ENCODE measurements at regions not wholly inside any gene's neighbourhood (a gene's known extent, or its start where the extent isn't known, plus 50 kb on each side); places are given as distances from the start of the nearest gene placed in this dataset.

DNA sequence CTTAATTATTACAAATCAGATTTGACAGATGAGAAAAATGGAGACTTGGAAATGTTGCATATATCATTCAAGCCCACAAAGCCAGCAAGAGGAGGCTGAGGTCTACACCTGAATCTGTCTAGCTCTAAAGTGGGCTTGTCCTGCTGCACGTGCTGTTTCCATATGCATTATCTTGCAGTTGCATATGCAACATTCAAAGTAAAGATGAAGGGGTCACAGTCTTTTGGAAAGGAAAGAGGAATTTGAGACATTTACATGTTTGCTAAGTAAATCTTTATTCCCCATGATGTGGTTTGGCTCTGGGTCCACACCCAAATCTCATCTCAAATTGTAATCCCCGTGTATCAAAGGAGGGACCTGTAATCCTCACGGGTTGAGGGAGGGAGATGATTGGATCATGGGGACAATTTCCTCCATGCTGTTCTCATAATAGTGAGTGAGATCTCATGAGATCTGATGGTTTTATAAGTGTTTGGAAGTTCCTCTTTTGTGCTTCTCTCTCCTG lies 98.3 kb downstream of the BACH1 start:
- TF ChIP-seq CTCF (IDR thresholded peaks at IDR 0.05; ENCODE audit: control insufficient read depth, insufficient read depth, low read depth, low read length, missing control alignments) = no peak
- no peak overlapping the region for H3K4me3 ChIP-seq (ENCODE audit: control insufficient read depth, low read depth, low read length)
- DNase-seq (ENCODE audit: low read depth) = no peak

DNA sequence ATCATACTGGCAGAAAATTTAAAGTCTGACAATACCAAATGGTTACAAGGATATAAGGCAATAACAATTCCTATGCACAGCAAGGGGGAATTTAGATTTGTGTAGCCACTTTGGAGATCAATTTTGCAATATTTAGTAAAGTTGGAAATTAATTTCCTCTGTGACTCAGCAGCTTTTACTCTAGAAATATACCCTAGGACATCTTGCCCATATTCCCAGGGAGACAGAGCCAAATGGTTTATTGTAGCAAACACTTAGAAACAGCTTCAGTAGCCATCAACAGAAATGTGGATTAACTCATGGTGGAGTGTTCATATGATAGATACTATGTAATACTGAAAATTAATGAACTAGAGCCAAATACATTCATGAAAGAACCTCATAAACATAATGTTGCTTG lies 104.6 kb downstream of the BACH1 start:
- no peak for TF ChIP-seq CTCF (IDR thresholded peaks at IDR 0.05; ENCODE audit: control insufficient read depth, insufficient read depth, low read depth, low read length, missing control alignments)
- DNase-seq (ENCODE audit: low read depth) = no peak
- no peak overlapping the region for H3K4me3 ChIP-seq (ENCODE audit: control insufficient read depth, low read depth, low read length)

DNA sequence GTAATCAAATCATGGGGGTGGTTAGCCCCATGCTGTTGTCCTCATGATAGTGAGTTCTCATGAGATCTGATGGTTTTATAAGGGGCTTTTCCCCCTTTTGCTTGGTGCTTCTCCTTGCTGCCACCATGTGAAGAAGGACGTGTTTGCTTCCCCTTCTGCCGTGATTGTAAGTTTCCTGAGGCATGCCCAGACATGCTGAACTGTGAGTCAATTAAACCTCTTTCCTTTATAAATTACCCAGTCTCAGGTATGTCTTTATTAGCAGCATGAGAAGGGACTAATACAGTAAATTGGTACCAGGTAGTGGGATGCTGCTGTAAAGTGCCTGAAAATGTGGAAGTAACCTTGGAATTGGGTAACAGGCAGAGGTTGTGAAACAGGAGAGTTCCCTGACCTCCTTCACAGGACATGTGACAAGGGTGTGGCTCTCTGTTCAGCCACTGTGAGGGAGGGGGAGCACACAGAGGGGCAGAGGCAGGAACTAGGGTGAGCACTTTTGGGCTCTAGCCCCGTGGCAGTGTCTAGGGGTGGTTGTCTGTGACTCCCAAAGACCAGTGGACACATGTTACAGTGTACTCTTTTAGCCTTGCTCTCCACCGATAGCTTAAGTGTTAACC lies 105.3 kb downstream of the BACH1 start:
- no peak for DNase-seq (ENCODE audit: low read depth)
- no peak overlapping the region for H3K4me3 ChIP-seq (ENCODE audit: control insufficient read depth, low read depth, low read length)
- TF ChIP-seq CTCF (IDR thresholded peaks at IDR 0.05; ENCODE audit: control insufficient read depth, insufficient read depth, low read depth, low read length, missing control alignments) = no peak

DNA sequence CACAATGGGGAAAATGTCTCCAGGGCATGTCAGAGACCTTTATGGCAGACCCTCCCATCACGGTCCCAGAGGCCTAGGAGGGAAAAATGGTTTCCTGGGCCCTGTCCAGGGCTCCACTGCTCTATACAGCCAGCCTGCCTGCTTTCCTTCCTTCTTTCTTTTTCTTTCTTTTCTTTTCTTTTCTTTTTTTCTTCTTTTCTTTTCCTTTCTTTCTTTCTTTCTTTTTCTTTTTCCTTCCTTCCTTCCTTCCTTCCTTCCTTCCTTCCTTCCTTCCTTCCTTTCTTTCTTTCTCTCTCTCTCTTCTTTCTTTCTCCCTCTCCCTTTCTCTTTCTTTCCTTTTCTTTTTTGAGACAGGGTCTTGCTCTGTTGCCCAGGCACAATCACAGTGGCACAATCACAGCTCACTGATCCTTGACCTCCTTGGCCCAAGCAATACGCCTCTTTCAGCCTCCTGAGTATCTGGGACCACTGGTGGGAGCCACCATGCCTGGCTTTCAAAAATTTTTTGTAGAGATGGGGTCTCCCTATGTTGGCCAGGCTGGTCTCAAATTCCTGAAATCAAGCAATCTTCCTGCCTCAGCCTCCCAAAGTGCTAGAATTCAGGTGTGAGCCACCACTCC lies 106.9 kb downstream of the BACH1 start:
- TF ChIP-seq CTCF (IDR thresholded peaks at IDR 0.05; ENCODE audit: control insufficient read depth, insufficient read depth, low read depth, low read length, missing control alignments) = no peak
- H3K4me3 ChIP-seq (ENCODE audit: control insufficient read depth, low read depth, low read length) = no peak overlapping the region
- DNase-seq (ENCODE audit: low read depth) = no peak

GRCh38 chr21:29406385-29406784 lies 107.7 kb downstream of the BACH1 start:
- no peak overlapping the region for H3K4me3 ChIP-seq (ENCODE audit: control insufficient read depth, low read depth, low read length)
- DNase-seq (ENCODE audit: low read depth) = no peak
- TF ChIP-seq CTCF (IDR thresholded peaks at IDR 0.05; ENCODE audit: control insufficient read depth, insufficient read depth, low read depth, low read length, missing control alignments) = no peak

DNA sequence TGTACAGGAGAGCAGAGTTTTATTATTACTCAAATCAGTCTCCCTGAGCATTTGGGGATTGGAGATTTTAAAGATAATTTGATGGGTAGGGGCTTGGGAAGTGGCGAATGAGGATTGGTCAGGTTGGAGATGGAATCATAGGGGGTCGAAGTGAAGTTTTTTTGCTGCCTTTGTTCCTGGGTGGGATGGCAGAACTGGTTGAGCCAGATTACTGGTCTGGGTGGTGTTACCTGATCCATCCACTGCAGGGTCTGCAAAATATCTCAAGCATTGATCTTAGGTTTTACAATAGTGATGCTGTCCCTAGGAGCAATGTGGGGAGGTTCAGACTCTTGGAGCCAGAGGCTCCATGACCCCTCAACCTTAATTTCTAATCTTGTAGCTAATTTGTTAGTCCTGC lies 108.8 kb downstream of the BACH1 start:
- no peak for DNase-seq (ENCODE audit: low read depth)
- no peak for TF ChIP-seq CTCF (IDR thresholded peaks at IDR 0.05; ENCODE audit: control insufficient read depth, insufficient read depth, low read depth, low read length, missing control alignments)
- no peak overlapping the region for H3K4me3 ChIP-seq (ENCODE audit: control insufficient read depth, low read depth, low read length)
